Lower lobe of right lung (tissue), 2 donors: ENCODE measurements at regions not wholly inside any gene's neighbourhood (a gene's known extent, or its start where the extent isn't known, plus 50 kb on each side); places are given as distances from the start of the nearest gene placed in this dataset.

Experiments
- ATAC-seq, 2 donors: fragments of 200-7000 bp; cut with Tn5 transposase; one replicate each; pipeline ENCODE4 v1.9.1; 2020 to 2022; ENCODE audit warnings: mild to moderate bottlenecking in 2 of 2, moderate library complexity in 2 of 2
- DNase-seq: peaks from one replicate; pipeline ENCODE4 v3.0.0-alpha.2; 2020
- H3K27ac ChIP-seq: fragments of 200-600 bp; one replicate; pipeline ENCODE4 v1.8.0; 2022
- H3K27me3 ChIP-seq: fragments of 200-600 bp; one replicate; pipeline ENCODE4 v1.8.0; 2022; ENCODE audit warnings: low read depth
- H3K36me3 ChIP-seq: fragments of 200-600 bp; one replicate; pipeline ENCODE4 v1.8.0; 2022; ENCODE audit warnings: mild to moderate bottlenecking
- H3K4me1 ChIP-seq: fragments of 200-600 bp; one replicate; pipeline ENCODE4 v1.8.0; 2022
- H3K4me3 ChIP-seq: fragments of 200-600 bp; one replicate; pipeline ENCODE4 v1.8.0; 2022; ENCODE audit warnings: mild to moderate bottlenecking
- H3K9me3 ChIP-seq: fragments of 200-600 bp; one replicate; pipeline ENCODE4 v1.8.0; 2022
- CTCF ChIP-seq: fragments of 200-600 bp; IDR thresholded peaks from one replicate; pipeline ENCODE4 v1.8.0; 2022; ENCODE audit warnings: antibody characterized with exemption, mild to moderate bottlenecking
- intact Hi-C: fragments of 100-400 bp; cut with DNase I; formaldehyde crosslinking; loops from one replicate; pipeline ENCODE4 v1.11.0; 2022
- donor health status: DM: no; HTN: yes; CAD: no; lungs with severe emphysema.

DNA sequence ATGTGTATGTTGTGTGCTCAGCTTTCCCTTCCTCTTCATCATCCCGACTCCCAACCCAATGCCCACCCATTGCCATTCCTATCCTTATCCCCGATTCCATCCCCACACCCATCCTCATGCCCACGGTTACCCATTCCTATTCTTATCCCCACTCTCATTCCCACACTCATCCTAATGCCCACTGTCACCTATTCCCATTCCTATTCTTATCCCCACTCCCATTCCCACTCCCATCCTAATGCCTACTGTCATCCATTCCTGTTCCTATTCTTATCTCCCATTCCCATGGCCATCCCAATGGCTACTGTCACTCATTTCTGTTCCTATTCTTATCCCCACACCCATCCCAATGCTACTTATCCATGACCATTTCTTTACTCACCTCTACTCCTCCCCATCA is 254.1 kb downstream of the DHX35 start:
- H3K4me3 ChIP-seq: no peak overlapping the region
- H3K27ac ChIP-seq: no peak overlapping the region
- intact Hi-C loops: no loop called here
- no peaks in the 10 kb centered on the region for H3K36me3 ChIP-seq
- H3K27me3 ChIP-seq: peaks cover 2% of the 10 kb centered on the region
- TF ChIP-seq CTCF: no peak
- no peaks in the 10 kb centered on the region for H3K4me1 ChIP-seq
- H3K9me3 ChIP-seq: no peaks in the 10 kb centered on the region
- ATAC-seq (no peak), DNase-seq (no peak)

DNA sequence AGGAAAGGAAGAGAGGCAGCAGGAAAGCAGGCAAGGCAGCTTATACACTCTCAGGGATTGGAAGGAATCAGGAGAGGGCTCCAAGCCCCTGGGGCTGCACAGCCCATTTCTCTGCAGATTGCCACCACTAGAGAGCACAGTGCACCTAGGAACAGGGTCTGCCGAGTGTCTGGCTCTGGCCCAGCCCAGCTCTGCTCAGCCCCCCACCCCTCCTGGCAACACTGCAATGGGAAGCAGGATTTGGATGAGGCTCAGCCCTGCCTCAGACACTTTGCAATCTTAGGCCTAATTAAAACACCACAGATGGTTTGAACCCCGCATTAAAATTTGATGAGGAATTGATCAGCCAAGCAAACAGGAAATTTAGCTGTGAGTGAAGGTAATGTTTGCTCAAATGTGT is 252.7 kb downstream of the DHX35 start:
- DNase-seq: no peak
- TF ChIP-seq CTCF: no peak
- Histone ChIP-seq H3K4me3 (no peak overlapping the region), H3K9me3 (no peaks in the 10 kb centered on the region), H3K27me3 (no peaks in the 10 kb centered on the region), H3K4me1 (no peaks in the 10 kb centered on the region), H3K36me3 (no peaks in the 10 kb centered on the region), H3K27ac (no peak overlapping the region)
- no peak for ATAC-seq
- intact Hi-C loops: no loop called here

- H3K27me3 ChIP-seq: no peaks in the 10 kb centered on the region
- no peaks in the 10 kb centered on the region for H3K4me1 ChIP-seq
- H3K4me3 ChIP-seq: no peak overlapping the region
- no peak for TF ChIP-seq CTCF
- ATAC-seq (no peak), DNase-seq (no peak)
- no peak overlapping the region for H3K27ac ChIP-seq
- intact Hi-C loops: no loop called here
- no peaks in the 10 kb centered on the region for H3K36me3 ChIP-seq
- no peaks in the 10 kb centered on the region for H3K9me3 ChIP-seq
Observed at GRCh38 chr20:39213476-39214145, 251.5 kb downstream of the DHX35 start.

- H3K4me1 ChIP-seq: peaks cover 10% of the 10 kb centered on the region
- TF ChIP-seq CTCF: no peak
- no peak for DNase-seq
- intact Hi-C loops: no loop called here
- H3K9me3 ChIP-seq: no peaks in the 10 kb centered on the region
- ATAC-seq: no peak
- H3K27ac ChIP-seq: no peak overlapping the region
- H3K4me3 ChIP-seq: no peak overlapping the region
- H3K36me3 ChIP-seq: no peaks in the 10 kb centered on the region
- no peaks in the 10 kb centered on the region for H3K27me3 ChIP-seq
Observed at GRCh38 chr20:39211060-39211748, 249.1 kb downstream of the DHX35 start.

GRCh38 chr20:39210341-39211036 is 248.3 kb downstream of the DHX35 start:
- intact Hi-C loops: no loop called here
- H3K4me1 ChIP-seq: peaks cover 10% of the 10 kb centered on the region
- no peak for TF ChIP-seq CTCF
- H3K27me3 ChIP-seq: no peaks in the 10 kb centered on the region
- ATAC-seq (no peak), DNase-seq (no peak)
- no peaks in the 10 kb centered on the region for H3K36me3 ChIP-seq
- H3K27ac ChIP-seq: no peak overlapping the region
- H3K4me3 ChIP-seq: no peak overlapping the region
- H3K9me3 ChIP-seq: no peaks in the 10 kb centered on the region
